Type B pancreatic cell (in vitro differentiated cells): ENCODE measurements at regions not wholly inside any gene's neighbourhood (a gene's known extent, or its start where the extent isn't known, plus 50 kb on each side); places are given as distances from the start of the nearest gene placed in this dataset.

ENCODE experiments used
- DNase-seq: peaks from one replicate; pipeline ENCODE4 v3.0.0; 2021; ENCODE audit warnings: mixed read lengths; ENCODE audit not compliant: unreplicated experiment; ENCODE audit errors: extremely low spot score
- H3K27ac Mint-ChIP-seq: 2 replicates; pipeline ENCODE4 v1.8.0; 2021; ENCODE audit warnings: mild to moderate bottlenecking, mixed read lengths
- H3K27me3 Mint-ChIP-seq: 2 replicates; pipeline ENCODE4 v1.8.0; 2021; ENCODE audit warnings: mixed read lengths
- H3K36me3 Mint-ChIP-seq: 2 replicates; pipeline ENCODE4 v1.8.0; 2021; ENCODE audit warnings: mixed read lengths
- H3K4me1 Mint-ChIP-seq: one replicate; pipeline ENCODE4 v1.8.0; 2021; ENCODE audit warnings: mixed read lengths; ENCODE audit not compliant: unreplicated experiment
- H3K4me3 Mint-ChIP-seq: 2 replicates; pipeline ENCODE4 v1.8.0; 2021; ENCODE audit warnings: mild to moderate bottlenecking, mixed read lengths
- H3K9me3 Mint-ChIP-seq: 2 replicates; pipeline ENCODE4 v1.8.0; 2021; ENCODE audit warnings: mixed read lengths
- TF ChIP-seq, protein P1 (sequence below): fragments of 200-600 bp; sonication (generic); conservative IDR thresholded peaks from 2 replicates; pipeline ENCODE4 v1.5.0; 2021; ENCODE audit warnings: antibody characterized with exemption, mild to moderate bottlenecking

DNA sequence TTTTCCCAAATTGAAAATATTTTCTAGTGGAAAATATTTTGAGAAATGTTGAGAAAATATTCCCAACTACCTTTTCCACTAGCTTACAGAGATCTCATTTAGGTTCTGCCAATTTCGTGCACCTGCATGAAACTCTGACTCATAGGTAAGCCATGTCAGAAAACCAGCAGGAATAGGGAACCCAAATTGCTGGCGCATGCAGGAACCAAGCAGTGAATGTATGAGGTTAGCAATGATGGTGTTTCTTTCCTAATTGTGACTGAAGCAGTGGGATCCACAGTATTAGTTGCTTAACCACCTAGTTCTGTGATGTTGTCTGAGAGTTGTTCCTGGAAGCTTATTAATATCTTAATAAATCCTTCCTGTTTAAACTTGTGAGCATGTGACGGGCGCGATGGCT lies 381.0 kb upstream of the TRAM1L1 start:
- H3K4me3 Mint-ChIP-seq, result no peak overlapping the region
- no peaks in the 10 kb centered on the region for H3K9me3 Mint-ChIP-seq
- no peaks in the 10 kb centered on the region for H3K4me1 Mint-ChIP-seq
- TF ChIP-seq, protein P1, sequence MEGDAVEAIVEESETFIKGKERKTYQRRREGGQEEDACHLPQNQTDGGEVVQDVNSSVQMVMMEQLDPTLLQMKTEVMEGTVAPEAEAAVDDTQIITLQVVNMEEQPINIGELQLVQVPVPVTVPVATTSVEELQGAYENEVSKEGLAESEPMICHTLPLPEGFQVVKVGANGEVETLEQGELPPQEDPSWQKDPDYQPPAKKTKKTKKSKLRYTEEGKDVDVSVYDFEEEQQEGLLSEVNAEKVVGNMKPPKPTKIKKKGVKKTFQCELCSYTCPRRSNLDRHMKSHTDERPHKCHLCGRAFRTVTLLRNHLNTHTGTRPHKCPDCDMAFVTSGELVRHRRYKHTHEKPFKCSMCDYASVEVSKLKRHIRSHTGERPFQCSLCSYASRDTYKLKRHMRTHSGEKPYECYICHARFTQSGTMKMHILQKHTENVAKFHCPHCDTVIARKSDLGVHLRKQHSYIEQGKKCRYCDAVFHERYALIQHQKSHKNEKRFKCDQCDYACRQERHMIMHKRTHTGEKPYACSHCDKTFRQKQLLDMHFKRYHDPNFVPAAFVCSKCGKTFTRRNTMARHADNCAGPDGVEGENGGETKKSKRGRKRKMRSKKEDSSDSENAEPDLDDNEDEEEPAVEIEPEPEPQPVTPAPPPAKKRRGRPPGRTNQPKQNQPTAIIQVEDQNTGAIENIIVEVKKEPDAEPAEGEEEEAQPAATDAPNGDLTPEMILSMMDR, result no peak
- H3K27ac Mint-ChIP-seq, result no peak overlapping the region
- DNase-seq, result no peak
- no peaks in the 10 kb centered on the region for H3K36me3 Mint-ChIP-seq
- no peaks in the 10 kb centered on the region for H3K27me3 Mint-ChIP-seq

- Mint-ChIP-seq H3K4me1 (no peaks in the 10 kb centered on the region), H3K9me3 (no peaks in the 10 kb centered on the region), H3K27ac (no peak overlapping the region), H3K36me3 (no peaks in the 10 kb centered on the region), H3K27me3 (no peaks in the 10 kb centered on the region), H3K4me3 (no peak overlapping the region)
- no peak for DNase-seq
- TF ChIP-seq, protein P1, result no peak
Observed at GRCh38 chr4:117467404-117467803, 382.0 kb upstream of the TRAM1L1 start.

DNA sequence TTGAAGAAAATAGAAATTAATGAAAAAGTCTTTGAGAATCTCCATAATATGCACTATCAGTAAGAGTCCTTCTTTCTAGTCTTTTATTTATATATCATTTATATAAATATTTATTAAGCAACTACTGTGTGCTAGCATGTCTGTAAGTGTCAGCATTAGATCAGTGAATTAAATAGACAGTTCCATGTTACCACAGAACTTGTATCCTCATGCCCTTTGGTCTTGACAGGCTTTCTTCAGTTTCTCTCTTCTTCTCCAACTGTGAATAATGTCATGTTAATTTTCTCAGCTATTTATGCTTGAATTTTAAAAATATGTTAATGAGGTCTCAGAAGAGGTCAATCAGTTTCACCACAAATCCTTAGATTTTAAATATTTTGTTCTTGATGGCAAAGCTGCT lies 389.6 kb upstream of the TRAM1L1 start:
- no peaks in the 10 kb centered on the region for H3K27me3 Mint-ChIP-seq
- H3K4me3 Mint-ChIP-seq, result no peak overlapping the region
- no peak for DNase-seq
- no peaks in the 10 kb centered on the region for H3K36me3 Mint-ChIP-seq
- TF ChIP-seq, protein P1, result no peak
- no peaks in the 10 kb centered on the region for H3K4me1 Mint-ChIP-seq
- no peak overlapping the region for H3K27ac Mint-ChIP-seq
- H3K9me3 Mint-ChIP-seq, result no peaks in the 10 kb centered on the region

- no peaks in the 10 kb centered on the region for H3K36me3 Mint-ChIP-seq
- no peak overlapping the region for H3K27ac Mint-ChIP-seq
- H3K27me3 Mint-ChIP-seq, result no peaks in the 10 kb centered on the region
- DNase-seq, result no peak
- no peaks in the 10 kb centered on the region for H3K9me3 Mint-ChIP-seq
- H3K4me3 Mint-ChIP-seq, result no peak overlapping the region
- no peaks in the 10 kb centered on the region for H3K4me1 Mint-ChIP-seq
- TF ChIP-seq, protein P1, result no peak
Observed at GRCh38 chr4:117477925-117478324, 392.5 kb upstream of the TRAM1L1 start.

DNA sequence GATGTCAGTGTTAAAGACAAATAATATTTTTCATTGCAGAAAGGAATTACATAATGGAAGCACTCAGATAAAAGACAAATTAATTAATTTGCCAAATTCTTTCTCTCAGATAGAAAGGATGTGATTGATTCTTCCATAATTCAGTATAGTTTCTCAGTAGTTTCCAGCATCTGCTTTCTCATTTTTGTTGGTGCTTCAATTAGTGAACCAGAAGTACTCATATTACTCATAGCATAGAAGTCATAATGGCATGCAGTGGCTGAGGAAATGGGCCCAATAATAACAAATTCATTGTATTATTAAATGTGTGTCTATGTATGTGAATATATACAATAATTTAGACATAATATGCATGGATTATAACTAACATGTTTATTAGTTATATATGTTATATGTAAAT lies 393.3 kb upstream of the TRAM1L1 start:
- no peak overlapping the region for H3K27ac Mint-ChIP-seq
- TF ChIP-seq, protein P1, result no peak
- no peak overlapping the region for H3K4me3 Mint-ChIP-seq
- no peak for DNase-seq
- no peaks in the 10 kb centered on the region for H3K4me1 Mint-ChIP-seq
- no peaks in the 10 kb centered on the region for H3K27me3 Mint-ChIP-seq
- H3K9me3 Mint-ChIP-seq, result no peaks in the 10 kb centered on the region
- no peaks in the 10 kb centered on the region for H3K36me3 Mint-ChIP-seq

- Mint-ChIP-seq H3K36me3 (no peaks in the 10 kb centered on the region), H3K4me1 (no peaks in the 10 kb centered on the region), H3K27me3 (no peaks in the 10 kb centered on the region), H3K4me3 (no peak overlapping the region), H3K9me3 (no peaks in the 10 kb centered on the region), H3K27ac (no peak overlapping the region)
- TF ChIP-seq, protein P1, result no peak
- DNase-seq, result no peak
Observed at GRCh38 chr4:117479673-117480072, 394.3 kb upstream of the TRAM1L1 start.
